Right lung (tissue), 2 donors: ENCODE measurements at regions not wholly inside any gene's neighbourhood (a gene's known extent, or its start where the extent isn't known, plus 50 kb on each side); places are given as distances from the start of the nearest gene placed in this dataset.

ENCODE experiments used
- DNase-seq, 2 donors: peaks; one replicate each; pipeline ENCODE4 v3.0.0-alpha.2; 2013

DNA sequence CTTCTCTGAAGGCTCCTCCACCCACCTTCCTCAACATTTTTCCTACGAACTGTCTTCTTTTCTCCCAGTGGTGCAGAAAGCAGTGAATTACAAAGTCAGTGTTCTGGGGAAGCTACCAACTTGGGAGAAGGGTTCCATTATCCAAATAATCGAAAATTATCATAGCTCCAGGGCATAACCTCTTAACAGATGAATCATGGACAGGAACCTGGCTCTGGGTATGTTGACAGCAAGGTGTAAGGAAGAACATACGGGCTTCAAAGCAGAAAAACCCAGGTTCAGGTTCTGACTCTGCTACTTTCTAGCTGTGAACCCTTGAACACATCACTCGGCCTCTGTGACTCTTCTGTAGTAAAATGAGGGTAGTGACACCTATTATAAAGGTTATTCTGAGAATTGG, 351.3 kb downstream of the ENC1 start:
- DNase-seq: no peak

DNA sequence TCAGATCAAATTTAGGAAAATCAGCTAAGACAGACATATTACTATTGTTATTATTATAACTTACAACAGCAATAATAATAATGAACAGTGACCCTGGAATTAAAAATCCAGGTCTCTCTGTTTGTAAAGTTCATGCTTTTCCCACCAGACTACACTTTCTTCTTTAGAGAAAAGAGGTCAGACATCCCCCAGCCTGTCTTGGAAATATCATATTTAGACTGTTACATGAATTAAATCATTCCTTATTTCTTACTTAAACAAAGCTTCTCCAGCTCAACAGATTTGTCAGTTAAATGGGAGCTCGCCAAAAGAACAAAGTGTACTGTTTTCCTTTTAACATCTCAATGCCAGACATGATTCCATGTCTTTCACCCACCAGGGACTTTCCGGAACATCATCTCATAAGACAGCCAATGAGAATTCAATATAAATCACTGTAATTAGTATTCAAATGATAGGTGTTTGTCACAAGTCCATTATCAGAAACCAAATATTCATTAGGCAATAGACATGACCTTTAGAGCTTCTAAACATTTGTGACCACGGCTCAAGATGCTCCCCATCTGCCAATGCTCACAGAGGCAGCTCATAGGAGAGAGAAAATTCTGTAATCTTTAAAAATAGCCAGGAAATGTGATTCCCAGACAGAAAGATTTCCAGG, 351.9 kb downstream of the ENC1 start:
- peak in 1 of 2 donors; percentile 29 for DNase-seq

DNA sequence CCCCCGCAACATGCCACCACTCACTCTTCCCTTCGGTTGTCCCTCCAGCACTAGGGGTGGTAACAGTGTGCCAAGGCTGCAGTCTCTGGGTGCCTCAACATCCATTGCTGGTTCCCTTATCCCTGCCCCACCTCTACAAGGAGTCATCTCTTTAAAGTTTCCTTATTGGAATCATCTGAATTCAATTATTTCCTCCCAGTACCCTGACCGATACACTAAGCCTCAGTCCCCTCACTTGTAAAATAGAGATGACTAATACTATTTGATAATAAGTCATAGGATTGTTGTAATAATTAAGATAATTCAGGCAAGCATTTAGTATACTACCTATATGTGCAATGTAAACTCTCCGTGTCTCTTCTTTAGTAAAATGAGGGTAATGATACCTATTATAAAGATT, 352.5 kb downstream of the ENC1 start:
- no peak for DNase-seq

DNA sequence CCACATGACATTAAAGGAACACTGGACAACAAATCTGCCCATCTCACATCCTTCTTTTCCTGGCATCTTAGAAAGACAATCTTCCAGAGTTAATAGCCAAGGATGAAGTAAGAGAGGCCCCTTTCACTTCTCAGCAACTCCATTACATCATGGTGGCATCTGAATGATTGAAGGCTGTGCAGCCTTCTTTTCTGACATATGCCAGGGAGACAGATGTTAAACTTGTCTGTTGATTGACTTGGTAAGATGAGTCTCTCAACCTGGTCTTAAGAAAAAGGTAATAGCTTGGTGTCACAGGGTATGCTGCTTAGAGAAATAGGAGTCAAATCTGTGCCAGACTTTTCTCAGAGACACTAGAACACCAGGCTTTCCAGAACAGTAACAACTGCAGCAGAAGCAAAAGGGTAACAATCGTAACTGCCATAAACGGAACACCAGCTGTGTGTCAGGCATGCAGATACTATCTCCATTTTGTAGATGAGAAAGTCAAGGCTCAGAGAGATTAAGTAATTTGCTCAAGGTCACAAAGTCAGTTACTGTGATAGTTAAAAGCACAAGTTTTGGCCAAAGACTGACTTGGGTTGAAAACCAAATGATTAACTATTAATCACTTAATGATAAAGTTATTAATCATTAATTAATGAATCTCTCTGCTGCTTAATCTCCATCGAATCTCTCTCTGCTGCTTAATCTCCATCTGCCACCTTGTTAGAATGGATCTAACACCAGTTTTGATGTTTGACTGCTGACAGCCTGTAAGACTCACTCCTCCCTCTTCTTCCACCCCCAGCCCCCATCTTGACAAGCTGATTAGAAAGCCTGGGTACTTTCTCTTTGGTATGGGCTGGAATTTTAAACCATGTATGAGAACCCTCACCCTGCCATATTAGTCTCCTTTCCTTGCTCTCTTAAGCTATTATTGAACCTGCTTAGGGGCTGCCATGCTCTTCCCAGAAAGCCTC, 353.5 kb downstream of the ENC1 start:
- no peak for DNase-seq

DNA sequence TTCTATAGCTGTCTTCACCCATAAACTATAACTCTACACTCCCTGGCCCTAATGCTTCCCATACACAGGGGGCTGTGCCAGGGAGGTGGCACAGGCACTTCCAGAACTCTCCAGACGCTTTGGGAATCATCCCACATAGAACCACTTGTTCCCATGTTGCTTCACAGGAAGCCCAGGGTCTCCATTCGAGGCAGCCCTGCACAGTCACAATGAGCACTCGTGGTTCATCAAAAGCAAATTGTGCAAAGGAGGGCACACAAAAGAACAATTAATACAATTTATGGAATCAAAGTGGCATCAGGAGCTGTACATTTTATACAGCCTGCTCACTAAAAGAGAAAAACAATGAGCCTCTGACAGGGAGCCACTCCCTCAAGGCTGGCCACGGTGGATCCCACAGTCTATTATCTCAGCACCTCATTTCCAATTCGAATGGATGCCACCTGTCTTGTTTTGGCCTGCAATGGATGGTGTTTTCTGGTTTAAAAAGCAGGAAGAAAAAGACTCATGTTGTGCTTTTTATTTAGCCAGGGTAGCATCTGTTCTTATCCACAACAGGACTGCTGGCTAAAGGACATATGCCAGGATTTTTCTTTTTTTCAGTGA, 354.8 kb downstream of the ENC1 start:
- DNase-seq: no peak

DNA sequence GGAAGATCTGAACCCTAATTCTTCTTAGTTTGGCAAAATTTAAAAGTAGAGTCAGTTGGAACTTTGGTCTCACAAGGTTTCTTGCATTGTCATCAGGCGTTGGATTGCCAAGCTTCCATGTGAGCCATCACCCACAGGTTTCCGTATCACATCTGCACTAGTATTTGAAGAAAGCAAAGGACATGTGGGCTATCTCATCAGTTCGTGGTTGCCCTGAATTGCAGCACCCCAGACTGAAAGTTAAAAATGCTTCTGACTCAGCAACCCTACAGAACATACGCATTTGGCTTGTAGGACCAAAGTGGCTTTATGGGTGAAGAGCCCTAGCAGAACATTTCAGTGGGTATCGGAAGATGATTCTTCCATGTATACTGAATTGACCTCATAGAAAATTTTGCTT, 358.0 kb downstream of the ENC1 start:
- no peak for DNase-seq

DNA sequence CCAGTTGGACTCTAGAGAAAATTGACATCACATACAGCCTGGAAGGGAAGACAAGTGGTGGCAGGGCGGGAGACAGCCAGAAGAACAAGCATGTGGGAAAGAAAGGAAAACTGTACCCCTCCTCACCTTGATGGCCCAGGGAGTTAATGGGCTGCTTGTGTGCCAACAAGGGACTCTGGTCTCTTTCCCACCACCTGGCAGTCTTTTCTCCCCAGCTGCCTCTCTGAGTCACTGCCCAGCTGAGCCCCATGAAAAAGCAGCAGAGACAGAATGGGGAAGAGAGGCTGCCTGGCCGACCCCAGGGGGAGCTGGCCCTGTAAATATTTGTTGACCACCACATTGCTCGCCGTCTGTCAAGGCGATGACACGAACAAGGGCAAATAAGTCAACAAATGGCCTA, 359.4 kb downstream of the ENC1 start:
- no peak for DNase-seq

DNA sequence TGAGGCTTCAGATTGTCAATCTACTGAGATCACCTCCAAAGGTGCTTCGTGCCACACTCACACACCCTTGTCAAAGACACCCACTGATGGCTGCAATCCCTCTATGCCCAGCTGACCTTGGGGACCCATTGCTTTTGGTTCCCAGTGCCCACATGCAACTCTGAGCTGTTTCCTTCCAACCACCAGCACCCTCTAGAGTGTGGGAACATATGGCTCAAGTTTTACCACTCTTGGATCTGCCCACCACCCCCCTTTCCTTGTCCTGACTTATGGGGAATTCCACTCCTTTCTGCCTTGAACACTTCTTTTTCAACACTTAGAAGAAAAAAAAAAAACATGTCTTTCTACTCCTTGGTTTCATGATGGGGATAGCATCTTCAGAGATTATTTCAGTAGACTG, 360.2 kb downstream of the ENC1 start:
- no peak for DNase-seq

DNA sequence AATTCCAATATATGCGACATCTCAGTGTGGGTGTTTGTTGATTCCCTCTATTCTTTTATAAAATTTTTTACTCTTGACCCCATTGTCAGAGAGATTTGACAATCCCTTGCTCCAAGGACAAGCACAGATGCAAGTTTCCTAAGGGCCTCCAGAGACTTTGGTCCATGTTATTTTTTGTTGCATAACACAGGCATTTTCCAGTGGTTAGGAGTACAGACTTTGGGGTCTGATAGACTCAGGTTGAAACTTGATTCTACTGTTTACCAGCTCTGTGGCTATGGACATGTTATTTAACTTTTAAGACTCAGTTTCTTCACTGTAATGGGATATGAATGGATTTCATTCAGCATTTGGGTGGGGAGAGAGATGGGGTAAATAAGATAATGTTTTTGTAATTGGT, 361.3 kb downstream of the ENC1 start:
- DNase-seq: no peak

DNA sequence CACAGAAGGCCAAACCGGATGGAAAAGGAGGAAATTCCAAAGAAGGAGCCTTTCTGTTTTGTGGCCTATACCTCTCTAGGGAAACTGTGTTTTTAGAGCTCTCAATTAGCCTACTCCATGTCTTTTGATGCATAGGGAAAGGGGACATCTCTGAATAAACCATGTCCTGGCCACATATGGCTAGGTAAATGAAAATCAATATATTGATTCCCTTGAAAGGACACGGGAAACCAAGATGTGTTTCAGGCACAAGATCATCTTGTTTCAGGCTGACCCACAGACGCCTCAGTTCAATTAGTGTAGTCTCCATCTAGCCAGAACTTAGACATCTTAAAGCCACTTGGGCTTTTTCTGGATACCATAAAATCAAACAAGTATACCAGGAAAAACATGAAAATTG, 363.1 kb downstream of the ENC1 start:
- DNase-seq: no peak

DNA sequence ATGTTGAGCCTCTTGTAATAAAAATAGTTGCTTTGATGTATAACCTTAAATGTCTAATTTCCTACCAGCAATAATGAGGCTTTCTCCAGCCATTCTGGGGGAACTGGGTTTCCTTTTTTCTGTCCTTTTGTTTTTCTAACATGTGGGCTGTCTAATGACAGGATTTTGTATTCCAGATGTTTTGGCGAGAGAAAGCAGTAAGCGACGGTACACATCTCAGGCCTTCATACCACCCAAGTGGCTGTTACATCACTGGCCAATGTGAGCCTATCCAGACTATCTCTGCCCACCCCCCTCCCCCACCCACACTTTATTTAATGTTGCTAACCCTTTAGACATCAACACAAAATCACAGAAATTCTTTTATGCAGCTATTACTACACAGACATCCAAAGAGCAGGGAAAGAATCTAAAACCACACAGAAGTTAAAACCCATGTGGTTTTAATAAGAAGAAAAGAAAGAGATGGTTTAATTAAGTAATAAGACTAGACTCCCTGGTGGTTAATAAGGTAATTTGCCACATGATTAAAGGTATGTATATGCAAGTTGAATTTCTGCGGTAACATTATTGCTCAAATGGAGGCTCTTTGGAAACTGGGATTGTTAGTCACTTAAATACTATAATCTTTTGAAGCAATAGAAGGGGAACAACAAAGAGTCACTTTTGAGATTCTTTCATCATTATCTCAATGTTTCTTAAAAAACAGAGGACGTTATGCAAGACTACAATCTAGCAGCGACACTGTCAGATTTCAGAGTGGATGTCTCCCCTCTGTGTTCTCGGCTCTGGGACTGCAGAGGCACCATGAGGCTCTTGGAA, 365.1 kb downstream of the ENC1 start:
- peak; percentile 59 to 63 for DNase-seq

DNA sequence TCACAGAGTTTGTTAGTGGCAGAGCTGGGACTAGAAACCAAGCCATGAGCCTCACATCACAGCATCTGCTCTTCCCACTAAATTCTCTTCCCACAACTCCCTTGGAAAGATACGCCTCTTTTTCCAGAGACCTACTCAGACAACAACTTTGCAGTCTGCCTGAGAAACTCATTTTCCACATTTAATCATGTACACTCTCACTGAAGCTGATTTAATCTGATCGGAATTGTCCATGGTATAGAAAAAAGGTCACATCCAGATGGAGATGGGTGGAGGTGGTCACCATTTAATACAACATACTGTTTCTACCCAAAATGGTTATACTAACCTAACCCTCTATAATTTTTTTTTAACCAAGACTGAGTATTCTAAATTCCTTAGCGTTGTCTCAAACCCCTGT, 366.2 kb downstream of the ENC1 start:
- DNase-seq: no peak

DNA sequence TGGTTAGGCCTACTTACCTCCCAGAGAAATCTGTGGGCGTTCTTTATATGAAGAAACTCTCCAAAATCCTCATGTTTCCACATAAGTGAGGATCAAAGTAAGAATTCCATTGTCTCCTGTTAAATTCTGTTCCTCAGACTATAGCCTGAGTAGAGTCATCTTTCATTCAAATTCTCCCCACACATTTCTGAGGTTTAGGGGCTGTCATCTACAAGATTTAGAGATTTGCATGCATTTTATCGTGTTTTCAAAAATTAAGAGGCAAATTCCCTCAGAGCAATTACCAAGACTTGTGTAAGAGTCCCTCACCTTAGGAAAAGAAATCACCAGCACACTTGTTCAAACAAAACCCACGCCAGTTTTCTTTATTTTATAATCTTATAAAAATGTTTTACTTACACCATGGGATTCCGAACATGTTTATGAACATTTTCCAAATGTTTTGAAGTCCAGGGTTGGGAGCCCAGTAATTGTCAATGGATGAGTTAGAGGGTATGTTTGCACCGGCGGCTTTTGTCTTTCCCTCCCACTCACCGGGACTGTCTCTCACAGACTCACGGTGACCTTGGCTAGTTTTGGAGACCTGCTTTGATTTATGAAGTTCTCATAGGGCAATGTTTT, 367.6 kb downstream of the ENC1 start:
- no peak for DNase-seq

DNA sequence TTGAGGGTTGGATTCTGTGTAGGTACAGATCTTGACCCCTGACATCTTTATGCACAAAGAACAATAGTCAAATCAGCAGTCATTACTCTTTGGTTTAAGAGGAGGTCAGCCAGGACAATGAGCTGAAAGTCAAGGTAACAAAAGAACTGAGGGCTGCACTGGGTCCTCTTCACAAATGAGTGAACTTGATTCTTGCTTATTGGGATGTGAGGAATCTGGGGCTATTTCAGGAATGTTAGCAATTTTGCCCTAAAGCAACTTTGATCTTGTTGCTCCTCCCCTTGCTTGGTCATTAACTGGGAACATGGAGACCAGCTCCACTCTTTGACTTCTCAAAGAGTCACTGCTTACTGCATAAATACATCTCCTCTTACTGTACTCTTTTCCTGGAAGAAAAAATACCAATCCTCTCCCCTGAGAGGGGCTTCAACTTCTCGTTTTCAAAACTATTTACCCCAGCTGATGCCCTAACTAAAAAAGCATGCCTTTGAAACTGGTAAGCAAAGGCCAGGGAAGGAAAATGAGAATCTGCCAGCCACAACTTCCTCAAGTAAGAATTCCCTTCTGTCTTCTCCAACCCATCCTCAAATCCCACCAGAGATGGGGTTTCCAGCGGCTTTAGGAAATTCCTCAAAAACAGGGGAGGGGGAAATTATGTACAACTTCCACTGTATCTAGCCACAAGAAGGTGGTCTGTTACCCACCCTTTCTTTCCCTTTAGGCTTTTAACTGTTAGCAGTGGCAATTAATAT, 368.3 kb downstream of the ENC1 start:
- DNase-seq: no peak

DNA sequence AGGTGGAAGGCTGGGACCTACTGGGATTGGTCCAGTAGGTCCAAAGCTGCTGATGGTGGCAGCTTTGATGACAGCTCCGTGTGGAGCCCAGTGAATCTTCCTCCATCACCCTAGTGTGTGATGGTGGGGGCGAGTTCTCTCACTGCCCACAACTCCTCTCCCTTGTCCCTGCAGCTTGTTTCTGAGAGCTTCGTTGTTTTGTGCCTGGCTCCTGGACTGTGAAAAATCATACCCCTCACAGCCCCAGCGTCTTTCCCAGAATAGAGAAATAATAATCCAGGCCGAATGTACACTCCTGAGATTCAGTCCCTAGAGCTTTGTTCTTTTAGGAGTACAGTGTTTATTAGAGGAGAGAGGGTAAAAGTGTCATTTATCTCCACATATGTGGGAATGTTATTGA, 372.2 kb downstream of the ENC1 start:
- DNase-seq: no peak

DNA sequence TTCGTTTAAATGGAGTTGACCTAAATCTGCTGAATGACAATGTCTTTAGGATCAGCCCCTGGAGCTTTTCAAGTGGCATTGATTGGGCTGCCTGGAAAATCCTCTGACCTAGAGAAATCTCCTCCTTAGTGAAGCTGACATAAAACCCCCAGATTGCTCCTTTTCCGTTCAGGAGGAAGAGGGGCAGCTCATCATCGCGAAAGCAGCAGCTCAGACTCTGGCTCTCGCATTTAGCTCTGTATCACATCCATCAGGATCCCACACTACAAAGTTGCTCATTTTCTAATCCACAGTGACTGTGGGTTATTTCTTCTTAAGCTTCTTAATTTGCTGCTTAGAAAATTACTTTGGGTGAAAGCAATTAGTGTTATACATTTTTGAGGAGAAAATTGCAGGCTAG, 373.7 kb downstream of the ENC1 start:
- DNase-seq: no peak

DNA sequence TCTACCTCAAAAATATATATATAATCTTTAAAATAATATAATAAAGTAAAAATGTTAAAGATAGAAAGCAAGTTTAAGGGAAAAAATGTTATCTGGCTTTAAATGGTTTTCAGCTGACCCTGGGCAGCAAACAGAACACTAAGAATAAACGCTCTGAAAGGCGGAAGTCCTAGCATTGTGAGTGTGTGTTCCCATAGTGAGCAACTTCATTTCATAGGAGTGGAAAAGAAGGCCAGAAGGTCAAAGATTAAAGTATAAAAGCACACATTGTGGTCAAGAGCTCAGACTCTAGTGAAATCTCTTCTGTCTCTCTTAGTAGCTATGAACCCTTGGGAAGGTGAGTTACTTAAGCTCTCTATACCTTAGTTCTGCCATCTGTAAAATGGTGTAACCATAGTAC, 374.4 kb downstream of the ENC1 start:
- no peak for DNase-seq

DNA sequence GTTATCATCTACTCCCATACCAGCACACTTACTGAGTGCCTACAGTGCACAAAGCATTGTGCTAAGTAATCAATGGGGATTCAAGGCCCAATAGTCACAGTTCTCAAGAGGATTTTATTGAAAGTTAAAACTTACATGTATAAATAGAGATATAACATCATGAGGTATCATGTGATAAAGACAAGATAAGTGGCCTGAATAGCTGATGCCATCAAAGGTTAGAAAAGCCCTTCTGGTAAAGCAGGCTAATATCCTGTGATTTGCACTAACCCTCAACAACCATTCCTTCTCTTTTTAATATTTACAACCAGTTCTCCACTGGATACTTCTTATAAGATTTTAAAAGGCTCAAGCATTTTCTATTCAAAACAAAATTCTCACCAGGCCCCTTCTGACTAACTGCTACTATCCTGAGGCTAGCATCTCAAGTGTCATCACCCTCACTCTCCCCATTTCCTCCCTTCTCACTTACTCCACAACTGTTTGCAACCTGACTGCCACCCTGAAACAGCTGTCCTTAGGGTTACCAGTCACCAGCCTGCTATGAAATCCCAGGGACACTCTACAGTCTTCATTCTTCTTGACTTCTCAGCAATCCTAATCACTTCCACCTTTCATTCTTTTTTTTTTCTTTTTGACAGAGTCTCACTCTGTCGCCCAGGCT, 377.9 kb downstream of the ENC1 start:
- no peak for DNase-seq

DNA sequence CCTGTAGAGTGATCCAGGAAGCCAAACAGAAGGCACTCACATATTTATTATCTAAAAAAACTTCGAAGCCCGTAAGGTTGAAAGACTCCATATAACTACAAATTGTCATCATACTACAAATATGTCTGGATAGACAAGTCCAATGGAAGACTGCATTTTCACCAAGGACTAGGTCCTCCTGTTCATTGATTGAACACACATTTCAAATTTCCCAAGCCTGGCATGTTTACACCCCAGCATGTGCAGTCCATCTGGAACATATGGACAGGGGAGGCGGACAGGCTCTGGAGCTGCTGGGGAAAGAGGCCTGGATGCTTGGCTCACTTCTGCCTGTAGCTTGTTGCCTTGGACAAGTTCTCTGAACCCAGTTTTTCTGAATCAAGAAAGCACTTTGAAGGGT, 378.7 kb downstream of the ENC1 start:
- DNase-seq: peak; percentile 53 to 63

DNA sequence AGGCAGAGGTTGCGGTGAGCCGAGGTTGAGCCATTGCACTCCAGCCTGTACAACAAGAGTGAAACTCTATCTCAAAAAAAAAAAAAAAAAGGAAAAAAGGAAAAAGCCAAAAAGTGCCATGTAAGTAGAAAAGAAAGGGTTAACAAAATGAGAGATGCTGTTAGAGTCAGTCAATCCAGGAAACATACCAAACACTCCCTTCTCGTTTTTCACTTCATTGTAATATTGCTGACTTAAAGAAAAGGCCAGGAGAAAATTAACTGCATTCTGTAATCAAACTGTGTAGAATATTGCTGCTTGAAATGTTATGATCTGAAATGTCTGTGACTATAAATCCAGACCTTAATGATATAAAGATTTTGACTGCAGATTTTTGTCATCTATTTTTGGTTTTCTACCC, 379.1 kb downstream of the ENC1 start:
- DNase-seq: peak in 1 of 2 donors; percentile 20
